ENCODE measurements at regions not wholly inside any gene's neighbourhood (a gene's known extent, or its start where the extent isn't known, plus 50 kb on each side); places are given as distances from the start of the nearest gene placed in this dataset.

DNA sequence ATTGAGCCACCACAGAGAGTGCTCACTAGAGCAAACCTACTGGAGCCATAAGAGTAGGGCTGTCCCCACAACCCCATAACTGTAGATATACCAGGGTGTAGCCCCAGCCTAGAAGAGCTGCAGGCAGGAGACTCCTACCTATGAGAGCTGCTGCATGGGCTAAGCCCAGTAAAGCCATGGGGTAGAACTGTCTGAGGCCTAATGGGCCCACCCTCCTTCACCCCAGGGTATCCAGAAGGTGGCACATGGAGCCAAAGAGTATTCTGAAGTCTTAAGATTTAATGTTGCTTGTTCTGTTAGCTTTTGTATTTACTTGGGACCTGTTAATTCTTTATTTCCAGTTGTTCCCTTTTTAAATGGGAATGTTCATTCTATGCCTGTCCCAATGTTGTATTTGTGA lies 1193.7 kb upstream of the ADGRL2 start:
- TF ChIP-seq CTCF (IDR thresholded peaks at IDR 0.05): no peak
- Histone ChIP-seq H3K27ac (no peak overlapping the region), H3K4me1 (no peaks in the 10 kb centered on the region), H3K27me3 (no peaks in the 10 kb centered on the region), H3K4me3 (no peak overlapping the region), H3K9me3 (peaks cover 0 to 24% (median 0%) of the 10 kb centered on the region in 11 donors), H3K36me3 (no peaks in the 10 kb centered on the region)
- ATAC-seq (no peak), DNase-seq (no peak)
- intact Hi-C loops (cut with DNase I): no loop called here

GRCh38 chr1:80594013-80594412 lies 1206.7 kb upstream of the ADGRL2 start:
- no peak for TF ChIP-seq CTCF (IDR thresholded peaks at IDR 0.05)
- H3K4me3 ChIP-seq: no peak overlapping the region
- H3K27me3 ChIP-seq: no peaks in the 10 kb centered on the region
- no peak for ATAC-seq
- no peaks in the 10 kb centered on the region for H3K4me1 ChIP-seq
- H3K9me3 ChIP-seq: peaks cover 0 to 63% (median 16%) of the 10 kb centered on the region in 11 donors
- intact Hi-C loops (cut with DNase I): no loop called here
- H3K27ac ChIP-seq: no peak overlapping the region
- 88 to 94% methylated on average over 3 of the region's 3 CpGs for WGBS, 2 donors
- no peaks in the 10 kb centered on the region for H3K36me3 ChIP-seq
- no peak for DNase-seq

- intact Hi-C loops (cut with DNase I): no loop called here
- no peak overlapping the region for H3K27ac ChIP-seq
- DNase-seq: no peak
- H3K36me3 ChIP-seq: no peaks in the 10 kb centered on the region
- ATAC-seq: no peak
- no peak for TF ChIP-seq CTCF (IDR thresholded peaks at IDR 0.05)
- no peaks in the 10 kb centered on the region for H3K4me1 ChIP-seq
- 84 to 89% methylated on average over 4 of the region's 4 CpGs for WGBS, 2 donors
- no peaks in the 10 kb centered on the region for H3K27me3 ChIP-seq
- H3K4me3 ChIP-seq: no peak overlapping the region
- peaks cover 0 to 55% (median 13%) of the 10 kb centered on the region in 11 donors for H3K9me3 ChIP-seq
Observed at GRCh38 chr1:80593197-80593596, 1207.5 kb upstream of the ADGRL2 start.

GRCh38 chr1:80582980-80583379 lies 1217.8 kb upstream of the ADGRL2 start:
- Histone ChIP-seq H3K4me1 (no peaks in the 10 kb centered on the region), H3K36me3 (no peaks in the 10 kb centered on the region), H3K27ac (no peak overlapping the region), H3K9me3 (peaks cover 0 to 32% (median 0%) of the 10 kb centered on the region in 11 donors), H3K27me3 (no peaks in the 10 kb centered on the region), H3K4me3 (no peak overlapping the region)
- DNase-seq: no peak
- TF ChIP-seq CTCF (IDR thresholded peaks at IDR 0.05): no peak
- intact Hi-C loops (cut with DNase I): no loop called here
- ATAC-seq: peak in 2 of 8 donors; percentile 53 to 76
- 39 to 51% methylated on average over 4 of the region's 4 CpGs for WGBS, 2 donors

DNA sequence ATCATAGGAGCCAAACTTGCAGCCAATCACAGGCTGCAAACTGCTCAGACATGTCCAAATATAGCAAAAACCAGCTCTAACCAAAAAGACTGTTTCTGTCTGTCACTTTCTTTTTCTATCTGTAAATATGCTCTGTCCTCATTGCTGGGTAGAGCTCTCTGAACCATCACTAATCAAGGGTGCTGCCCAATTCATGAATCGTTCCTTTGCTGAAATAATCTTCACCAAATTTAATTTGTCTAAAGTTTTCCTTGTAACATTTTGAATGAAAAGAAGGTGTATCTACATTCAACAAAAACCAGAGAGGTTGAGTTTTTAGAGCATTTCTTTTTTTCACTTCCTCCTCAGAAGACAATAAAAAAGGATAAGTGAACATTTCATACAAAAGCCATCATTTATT lies 1221.7 kb upstream of the ADGRL2 start:
- DNase-seq (no peak), ATAC-seq (no peak)
- intact Hi-C loops (cut with DNase I): no loop called here
- Histone ChIP-seq H3K9me3 (peaks cover 0 to 29% (median 0%) of the 10 kb centered on the region in 11 donors), H3K4me3 (no peak overlapping the region), H3K36me3 (no peaks in the 10 kb centered on the region), H3K4me1 (no peaks in the 10 kb centered on the region), H3K27me3 (no peaks in the 10 kb centered on the region), H3K27ac (no peak overlapping the region)
- TF ChIP-seq CTCF (IDR thresholded peaks at IDR 0.05): no peak
- 85 to 88% methylated on average over 1 of the region's 1 CpG for WGBS, 2 donors
